NOMO-1 treated with DMSO at 0.1 percent for 48 hours (cell line): ENCODE measurements at regions not wholly inside any gene's neighbourhood (a gene's known extent, or its start where the extent isn't known, plus 50 kb on each side); places are given as distances from the start of the nearest gene placed in this dataset.
A peak's percentile ranks its signal among the peaks of the same experiment; 100 is the strongest.

Experiments
- DNase-seq: peaks from one replicate; lab custom pipeline; 2025; ENCODE audit not compliant: unreplicated experiment; lab: John Stamatoyannopoulos, UW

DNA sequence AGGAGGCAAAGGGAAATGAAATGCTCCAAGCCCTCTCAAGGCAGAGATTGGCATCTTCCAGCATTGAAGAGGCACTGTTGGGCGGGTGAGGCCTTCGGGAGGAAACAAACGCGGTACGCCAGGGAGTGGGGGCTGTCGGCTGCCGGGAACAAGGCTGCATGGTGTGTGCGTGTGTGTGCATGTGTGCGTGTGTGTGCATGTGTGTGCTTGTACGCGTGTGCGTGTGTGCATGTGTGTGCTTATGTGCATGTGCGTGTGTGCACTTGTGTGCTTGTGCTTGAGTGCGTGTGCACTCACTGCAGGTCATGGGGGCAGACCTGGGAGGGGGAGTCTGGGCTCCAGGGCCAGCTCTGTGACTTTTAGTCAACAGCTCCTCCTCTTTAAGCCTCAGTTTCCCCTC lies 113.6 kb upstream of the ADRA2C start:
- no peak for DNase-seq

DNA sequence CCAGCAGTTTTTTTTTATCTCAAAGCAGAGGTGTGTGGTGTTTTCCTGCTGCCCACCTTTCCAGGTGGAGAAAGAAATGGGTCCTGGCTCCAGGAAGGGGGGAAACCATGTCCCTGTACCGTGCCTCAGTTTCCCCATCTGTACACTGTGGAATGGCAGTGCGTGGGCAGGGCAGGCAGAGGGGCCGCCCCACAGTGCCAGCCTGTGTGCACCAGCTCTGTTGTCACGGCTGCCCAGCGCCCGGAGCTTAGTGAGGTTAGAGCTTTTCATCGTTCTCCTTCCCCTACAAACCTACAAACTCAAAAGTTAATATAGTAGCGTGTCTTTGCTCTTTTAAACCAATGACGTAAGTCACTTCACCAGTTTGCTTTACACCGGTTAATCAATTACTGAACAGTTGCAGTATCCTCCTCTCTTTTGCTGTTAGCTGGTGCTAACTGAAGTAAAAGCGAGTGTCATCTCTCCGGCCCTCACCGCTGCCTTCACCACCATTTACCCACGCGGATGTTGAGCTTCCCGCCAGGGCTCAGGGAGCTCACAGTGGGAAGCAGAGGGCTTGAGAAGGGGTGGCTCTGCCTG lies 114.8 kb upstream of the ADRA2C start:
- DNase-seq: no peak

DNA sequence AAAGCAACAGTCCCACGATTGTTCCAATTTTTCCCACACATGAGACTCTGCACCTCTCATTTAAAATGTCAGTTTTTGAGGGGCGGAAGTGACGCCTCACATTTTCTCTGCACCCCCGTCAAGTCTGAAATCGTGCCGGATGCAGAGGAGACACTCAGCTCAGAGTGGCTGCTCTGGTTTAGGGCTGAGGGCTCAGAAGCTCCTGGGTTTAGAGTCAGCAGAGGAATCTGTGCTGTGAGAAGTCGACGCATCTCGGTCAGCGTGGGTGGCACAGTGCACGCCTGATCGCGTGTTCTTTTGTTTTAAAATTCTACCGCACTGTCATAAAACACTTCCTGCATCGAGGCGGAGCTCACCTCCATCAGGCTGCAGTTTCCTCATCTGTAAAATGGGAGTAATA lies 116.7 kb upstream of the ADRA2C start:
- DNase-seq: peak; percentile 14

DNA sequence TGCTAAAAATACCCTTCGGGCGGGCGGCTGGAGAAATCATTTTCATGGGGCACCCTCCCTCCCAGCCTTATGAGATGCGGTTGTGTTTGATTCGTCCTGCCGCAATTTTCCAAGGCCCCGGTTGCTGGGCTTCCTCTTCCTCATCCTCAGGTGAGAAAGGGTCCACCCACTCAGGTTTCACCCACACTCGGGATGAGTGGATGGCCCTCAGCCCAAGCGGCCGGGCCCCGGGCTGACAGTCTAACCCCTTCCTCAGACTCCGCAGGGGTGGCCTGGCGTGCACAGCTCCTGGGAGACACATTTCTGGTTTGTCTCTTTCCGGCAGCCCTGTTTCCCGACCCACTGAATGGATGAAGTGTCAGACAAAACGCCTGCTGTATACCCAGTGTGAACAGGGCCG lies 116.5 kb upstream of the LRPAP1 start:
- no peak for DNase-seq

DNA sequence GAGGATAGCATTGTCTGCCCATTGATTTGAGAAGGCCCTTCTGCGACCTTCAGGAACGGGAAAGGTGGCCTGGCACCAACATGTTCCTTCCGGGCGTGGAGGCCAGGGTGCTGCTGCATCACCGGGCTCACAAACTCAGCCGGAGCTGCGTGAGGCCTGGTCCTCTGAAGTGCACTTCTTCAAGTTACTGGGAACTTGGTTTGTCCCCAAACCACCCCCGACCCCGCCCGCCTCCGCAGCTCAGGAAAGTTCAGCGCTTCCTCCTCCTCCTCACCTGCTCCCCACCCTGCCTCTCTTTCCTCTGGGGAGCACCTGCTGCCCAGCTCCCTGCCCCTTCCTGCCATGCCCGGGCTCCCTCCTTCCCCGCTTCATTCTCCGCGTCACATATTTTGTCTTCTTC lies 116.0 kb upstream of the LRPAP1 start:
- no peak for DNase-seq

DNA sequence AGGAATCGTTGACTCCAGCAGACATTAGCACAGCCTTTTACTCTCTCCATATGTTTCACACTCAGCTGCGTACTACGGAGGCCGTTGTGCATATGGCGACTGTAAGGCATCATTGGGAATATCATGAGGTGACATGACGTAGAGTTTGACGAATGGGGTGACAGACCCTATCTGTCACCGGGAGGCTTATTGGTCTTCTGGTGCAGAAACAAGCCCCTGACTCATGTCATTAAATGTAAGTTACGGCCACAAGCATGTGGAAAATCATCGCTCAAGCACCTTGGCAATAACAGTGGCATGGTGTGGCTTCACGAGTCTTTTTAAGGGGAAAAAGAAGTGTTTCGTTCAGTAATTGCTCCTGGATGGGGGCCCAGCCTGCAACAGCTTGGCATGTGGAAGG lies 115.2 kb upstream of the LRPAP1 start:
- no peak for DNase-seq

DNA sequence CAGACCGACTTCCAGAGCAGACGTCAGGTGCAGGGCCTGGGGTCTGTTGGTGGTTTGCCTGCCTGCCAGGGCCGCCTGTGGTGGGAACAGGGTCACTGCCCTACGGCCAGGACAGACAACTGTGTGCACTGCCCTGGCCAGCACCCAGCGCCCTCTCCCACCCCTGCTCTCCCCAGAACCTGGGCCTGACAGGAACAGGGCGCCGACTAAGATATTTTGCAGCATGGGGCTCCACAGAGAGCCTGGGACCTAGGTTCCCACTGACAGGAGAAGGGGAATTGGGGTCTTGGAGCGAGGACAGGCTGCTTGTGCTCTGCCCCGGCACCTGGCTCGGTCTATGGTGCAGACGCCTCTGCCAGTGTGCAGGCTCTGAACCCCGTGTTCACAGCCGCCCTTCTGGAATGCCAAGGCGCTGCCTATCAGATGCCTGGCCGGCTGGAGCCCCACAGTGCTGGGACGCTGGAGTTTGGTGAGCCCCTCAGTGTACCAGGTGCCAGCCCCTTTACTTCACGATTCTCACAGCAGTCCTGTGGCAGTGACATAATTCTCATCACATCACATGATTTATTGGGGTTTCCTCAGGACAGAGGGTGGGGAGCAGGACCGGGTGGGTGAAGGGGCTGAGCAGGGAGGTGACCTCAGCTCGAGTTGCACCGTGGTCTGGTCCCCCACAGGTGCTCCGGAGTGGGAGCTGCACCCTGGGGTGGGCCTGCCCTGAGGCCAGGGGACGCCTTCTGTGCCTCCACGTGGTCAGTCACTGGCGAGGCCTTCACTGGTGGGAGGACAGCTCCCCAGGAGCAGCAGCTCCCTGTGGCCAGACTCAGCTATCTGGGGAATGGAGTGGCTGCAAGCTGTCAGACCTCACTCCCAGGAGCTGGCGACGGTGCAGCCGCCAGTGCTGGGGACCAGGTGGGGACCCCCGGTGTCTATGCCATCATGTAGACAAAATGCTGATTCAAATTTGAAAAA lies 113.8 kb upstream of the LRPAP1 start:
- DNase-seq: no peak

DNA sequence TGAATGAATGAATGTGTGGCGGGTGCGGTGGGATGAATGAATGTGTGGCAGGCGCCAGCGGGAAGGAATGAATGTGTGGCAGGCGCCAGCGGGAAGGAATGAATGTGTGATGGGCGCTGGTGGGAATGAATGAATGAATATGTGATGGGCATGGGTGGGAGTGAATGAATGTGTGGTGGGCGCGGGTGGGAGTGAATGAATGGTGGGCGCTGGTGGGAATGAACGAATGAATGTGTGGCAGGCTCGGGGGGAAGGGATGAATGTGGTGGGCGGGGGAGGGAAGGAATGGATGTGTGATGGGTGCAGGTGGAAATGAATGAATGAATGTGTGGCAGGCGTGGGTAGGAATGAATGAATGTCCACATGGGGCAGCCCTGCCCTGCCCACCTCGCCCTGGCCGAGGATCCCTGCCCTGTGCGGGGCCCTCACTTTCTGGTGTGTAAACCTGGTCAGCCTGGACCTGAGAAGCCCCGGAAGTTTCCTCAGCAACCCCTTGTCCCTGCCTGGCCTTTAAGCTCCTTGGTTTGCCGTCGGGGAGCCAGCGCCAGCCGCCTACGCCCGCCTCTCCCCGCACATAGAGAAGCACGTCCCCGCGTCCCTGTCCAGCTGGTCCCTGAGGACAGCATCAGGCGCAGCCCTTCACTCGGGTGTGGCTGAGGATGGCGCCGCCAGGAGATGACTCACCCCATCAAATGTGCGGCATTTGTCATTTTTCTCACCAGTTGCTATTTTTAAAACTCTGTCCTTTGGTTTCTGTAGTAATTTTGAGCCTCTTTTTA lies 112.8 kb upstream of the LRPAP1 start:
- DNase-seq: peak; percentile 45

DNA sequence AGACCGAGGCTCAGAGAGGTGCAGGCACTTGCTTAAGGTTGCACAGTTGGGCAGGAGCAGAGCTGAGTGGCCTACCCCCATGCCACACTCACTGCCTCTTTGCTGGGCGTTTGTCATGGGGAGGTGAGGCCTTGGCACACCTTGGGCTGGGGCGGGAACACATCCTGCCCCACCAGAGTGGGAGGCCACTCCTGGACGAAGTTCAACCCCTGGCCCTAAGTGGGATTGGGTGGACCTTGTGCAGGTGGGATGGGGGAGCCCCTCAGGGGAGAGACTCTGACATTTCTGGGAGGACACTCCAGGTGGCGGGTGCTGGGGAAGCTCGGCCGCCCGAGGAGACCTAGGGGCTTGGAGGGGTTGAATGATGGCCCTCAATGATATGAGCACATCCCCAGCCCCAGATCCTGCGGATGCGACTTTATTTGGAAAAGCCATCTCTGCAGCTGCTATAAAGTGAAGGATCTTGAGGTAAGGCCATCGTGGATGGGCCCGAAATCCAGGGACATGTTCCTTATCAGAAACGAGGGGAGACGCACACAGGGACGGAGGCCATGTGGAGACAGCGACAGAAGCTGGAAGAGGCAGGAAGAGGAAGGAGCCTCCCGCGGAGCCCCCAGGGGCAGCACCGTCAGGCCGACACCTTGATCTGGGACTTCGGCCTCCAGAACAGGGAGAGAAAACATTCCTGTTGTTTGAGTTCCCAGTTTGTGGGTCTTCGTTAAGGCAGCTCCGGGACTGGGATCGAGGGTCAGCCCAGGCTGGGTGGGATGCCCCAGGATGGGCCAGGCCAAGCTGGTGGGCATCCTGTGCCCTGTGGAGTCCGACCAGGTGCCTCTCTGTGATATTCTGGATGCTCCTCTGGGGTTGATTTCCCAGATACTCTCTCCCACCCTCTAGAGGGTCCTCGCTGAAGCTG lies 111.6 kb upstream of the LRPAP1 start:
- DNase-seq: no peak

DNA sequence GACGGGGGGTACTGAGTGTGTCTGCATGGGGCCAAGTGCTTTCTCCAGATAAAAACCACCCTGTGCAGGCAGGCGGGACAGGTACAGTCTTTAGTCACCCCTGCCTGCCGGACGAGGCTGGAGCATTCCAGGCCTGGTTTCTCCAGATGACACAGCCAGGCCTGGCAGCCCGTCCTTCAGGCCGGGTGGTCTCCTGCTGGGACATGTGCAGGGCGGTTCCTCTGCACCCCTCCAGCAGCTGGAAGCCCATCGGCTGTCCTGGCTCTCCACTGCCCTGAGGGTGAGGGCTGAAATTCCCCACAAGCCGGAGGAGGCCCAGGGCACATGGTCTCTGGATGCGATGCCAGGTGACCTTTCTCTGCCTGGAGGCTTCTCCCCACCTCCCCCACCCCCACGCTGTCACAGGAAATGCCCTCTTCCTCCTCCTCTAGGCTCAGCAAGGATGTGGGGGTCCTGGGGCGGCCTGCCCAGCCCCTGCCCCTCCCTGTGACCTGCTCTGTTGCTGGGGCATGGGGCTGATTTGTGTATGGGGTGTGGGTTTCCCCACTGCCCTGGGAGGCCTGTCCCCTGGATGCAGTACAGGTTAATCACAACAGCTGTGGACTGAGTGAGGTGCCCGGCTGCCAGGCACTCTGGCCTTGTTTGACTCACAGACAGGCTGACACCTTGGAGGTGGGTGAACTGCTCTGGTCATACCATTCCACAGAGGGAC lies 110.7 kb upstream of the LRPAP1 start:
- no peak for DNase-seq

DNA sequence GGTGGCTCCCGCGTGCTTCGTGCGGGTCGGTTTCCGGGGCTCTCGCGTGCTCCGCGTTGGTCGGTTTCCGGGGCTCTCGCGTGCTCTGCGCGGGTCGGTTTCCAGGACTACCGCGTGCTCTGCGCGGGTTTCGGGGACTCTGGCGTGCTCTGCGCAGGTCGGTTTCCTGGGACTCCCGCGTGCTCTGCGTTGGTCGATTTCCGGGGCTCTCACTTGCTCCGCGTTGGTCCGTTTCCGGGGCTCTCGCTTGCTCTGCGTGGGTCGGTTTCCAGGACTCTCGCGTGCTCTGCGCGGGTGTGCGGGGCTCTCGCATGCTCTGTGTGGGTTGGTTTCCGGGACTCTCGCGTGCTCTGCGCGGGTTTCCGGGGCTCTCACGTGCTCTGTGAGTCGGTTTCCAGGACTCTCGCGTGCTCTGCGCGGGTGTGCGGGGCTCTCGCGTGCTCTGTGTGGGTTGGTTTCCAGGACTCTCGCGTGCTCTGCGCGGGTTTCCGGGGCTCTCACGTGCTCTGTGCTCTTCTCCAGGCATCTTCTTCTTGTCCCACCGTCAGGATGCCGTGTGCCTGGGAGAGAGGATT lies 109.9 kb upstream of the LRPAP1 start:
- DNase-seq: no peak

DNA sequence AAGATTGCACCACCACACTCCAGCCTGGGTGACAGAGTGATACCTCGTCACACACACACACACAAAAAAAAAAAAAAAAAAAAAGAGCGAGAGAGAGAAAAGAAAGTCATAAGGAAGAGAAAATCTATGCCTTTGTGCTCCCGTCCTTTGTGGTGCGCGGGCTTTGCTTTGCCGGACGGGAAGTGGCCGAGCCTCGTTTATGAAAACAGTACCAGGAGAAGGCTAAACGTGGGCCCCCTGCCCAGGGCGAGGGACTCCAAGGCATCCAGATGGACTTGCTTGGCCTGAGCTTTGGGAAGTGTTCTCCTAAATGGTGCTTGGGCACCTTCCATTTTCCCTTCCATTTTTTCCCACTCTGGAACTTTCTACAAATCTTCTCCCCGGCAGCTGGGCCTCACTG lies 109.3 kb upstream of the LRPAP1 start:
- DNase-seq: no peak

DNA sequence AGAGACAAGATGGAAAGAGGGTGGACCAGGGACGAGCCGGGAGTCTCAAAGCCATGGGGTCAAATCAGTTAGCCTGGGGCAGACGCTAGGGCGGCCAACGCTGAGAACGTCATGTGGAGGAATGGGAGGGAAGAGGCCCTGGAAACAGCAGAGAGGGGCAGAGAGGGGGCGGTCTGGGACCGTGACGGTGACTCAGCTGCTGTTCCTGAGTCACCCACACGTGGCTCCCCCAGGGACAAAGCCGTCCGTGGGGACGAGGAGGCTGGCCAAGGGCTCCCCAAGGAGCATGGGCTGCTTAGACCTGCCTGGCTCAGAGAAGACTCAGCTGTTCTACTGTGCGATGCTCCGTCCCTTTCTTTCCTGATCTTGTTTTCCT lies 108.4 kb upstream of the LRPAP1 start:
- no peak for DNase-seq

DNA sequence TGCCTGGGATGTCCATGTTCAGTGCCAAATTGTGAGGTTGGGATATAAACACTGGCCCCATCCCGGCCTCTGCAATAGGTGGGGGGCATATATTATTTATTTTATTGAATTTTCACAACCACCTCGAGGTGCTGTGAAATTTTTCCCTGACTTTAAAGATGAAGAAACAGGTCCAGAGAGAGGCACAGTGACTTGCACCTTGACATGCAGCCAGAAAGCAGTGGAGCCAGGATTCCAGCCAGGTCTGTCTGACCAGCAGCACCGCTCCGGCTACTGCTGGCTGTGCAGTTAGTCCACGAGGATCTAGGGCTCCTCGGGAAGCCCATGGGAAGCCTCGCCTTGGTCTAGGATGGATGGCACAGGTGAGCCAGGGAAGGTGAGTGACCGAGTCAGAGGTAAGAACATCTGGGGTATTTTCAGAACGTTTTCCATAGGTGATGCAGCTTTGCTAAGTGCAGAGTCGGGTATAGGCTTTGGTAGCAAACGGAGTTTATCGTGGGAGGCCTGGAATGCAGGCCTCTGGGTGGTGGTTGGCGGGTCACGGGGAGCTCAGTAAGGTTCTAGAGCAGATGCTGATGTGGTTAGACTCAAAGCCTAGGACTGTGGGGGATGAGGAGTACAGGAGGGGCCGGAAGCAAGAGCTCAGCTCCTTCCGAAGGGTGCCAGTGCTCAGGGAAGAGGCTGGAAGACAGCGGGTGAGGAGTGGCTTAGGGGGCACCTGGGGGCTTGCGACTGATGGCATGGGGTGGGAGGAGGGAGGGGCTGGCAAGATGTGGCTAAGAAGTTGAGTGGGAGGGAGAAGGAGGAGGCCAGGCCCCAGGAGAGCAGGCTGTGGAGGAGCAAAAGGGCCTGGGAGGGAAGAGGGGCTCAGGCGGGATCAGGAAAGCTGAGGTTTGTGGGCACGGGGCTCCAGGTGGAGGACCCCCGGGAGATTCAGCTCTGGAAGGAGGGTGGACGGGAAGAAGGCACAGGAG lies 107.7 kb upstream of the LRPAP1 start:
- DNase-seq: no peak

DNA sequence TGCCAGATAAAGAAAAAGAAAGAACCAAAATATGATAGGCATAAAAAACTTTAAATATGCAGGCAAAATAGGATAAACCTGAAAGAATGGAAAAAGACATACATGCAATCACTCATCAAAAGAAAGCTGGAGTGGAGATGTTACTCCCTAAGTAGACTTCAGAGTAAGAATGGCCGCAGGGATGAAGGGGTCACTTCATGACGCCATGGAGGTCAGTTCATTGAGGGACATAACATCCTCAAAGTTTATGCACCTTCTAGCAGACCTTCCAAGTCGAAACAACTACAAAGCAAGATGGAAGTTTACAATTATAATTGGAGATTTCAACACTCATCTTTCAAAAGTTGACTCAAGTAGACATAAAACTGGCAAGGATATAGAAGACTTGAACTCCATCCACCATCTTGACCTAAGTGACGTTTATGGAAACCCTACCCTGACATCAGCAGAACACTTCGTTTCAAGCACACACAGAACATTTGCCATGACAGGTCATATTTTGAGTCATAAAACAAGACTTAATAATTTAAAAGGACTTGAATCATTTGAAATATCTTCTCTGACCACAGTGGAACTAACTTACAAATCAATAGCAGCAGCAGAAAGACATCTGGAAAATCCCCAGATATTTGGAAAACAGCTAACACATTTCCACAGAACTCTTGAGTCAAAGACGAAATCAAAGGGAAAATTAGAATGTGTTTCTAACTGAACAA lies 106.0 kb upstream of the LRPAP1 start:
- DNase-seq: peak; percentile 52

DNA sequence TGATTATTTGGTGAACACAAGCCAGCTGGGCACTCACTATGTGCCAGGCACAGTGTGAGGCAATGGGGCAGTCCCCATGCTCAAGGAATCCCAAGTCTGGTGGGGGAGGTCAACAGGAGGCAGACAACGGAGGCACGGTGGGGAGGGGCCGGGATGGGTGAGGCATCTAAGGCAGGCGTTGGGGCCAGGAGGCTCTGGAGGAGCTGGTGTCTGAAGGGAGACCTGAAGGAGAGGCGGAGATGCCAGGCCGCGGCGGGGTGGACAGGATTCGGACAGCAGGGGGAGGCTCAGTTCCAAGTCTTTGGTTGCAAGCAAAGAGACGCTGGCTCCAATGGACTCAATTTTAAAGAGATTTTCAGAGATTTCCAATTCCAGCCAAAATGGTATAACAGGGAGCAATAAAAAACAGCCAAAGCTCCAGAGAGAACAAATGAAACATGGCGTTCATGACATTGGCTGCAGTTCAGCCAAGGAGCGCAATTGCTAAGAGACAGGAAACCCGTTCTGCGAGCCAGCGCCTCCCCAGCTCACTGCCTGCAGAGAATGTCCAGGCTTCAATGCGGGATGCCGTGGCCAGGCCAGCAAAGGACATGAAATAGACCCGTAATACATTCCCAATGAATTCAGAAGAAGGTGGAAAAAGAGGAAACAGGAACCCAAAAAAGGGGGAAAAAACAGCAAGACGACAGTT lies 105.2 kb upstream of the LRPAP1 start:
- no peak for DNase-seq

DNA sequence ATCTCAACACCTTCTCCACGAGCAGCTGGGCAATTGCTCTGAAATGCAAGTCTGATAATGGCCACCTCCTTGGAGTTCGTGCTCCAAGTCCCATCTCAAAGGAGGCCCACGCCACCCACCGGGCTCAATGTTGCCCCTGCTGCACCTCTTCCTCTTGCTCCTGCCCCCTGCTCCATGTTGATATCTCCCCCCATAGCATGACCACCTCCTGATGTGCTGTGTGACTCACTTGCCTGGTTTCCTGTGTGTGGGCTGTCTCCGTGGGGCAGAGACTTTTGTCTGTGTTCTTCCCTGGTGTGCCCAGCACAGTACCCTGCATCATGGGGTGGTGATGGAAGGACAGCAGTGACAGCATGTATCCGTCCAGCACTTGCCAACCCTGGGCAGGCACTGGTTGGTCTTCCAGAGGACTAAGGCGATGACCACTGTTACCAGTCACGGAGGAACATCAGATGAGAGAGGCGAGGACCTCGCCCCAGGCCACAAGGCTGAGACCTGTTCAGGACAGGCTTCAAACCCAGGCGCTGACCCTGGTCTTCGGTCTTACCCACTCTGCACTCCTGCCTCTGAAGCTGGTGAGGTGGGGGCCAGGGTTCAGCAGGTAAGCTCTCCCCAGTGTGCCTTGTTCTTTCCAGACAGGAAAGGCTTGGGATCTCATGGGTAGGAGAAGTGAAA lies 104.6 kb upstream of the LRPAP1 start:
- no peak for DNase-seq
